K562 (cell line): ENCODE measurements at regions not wholly inside any gene's neighbourhood (a gene's known extent, or its start where the extent isn't known, plus 50 kb on each side); places are given as distances from the start of the nearest gene placed in this dataset.
A peak's percentile ranks its signal among the peaks of the same experiment; 100 is the strongest.

Source experiments
- CGGBP1 ChIP-seq: fragments of 250-450 bp; sonication (Bioruptor Pico); IDR thresholded peaks from 2 replicates; pipeline ENCODE4 v1.9.0; 2021; ENCODE audit warnings: mild to moderate bottlenecking
- CTCF ChIP-seq, 3 experiments: IDR thresholded peaks in 2 of 3; conservative IDR thresholded peaks in 1 of 3; 2 replicates each; pipeline ENCODE4 v1.5.1; 2011 to 2012; ENCODE audit warnings: low read length in 3 of 3, mild to moderate bottlenecking in 3 of 3, control low read depth in 2 of 3, improper control_type of control experiment in 1 of 3, inconsistent platforms in 1 of 3, low read depth in 1 of 3, mixed read lengths in 1 of 3, moderate library complexity in 1 of 3; ENCODE audit not compliant: insufficient read depth in 2 of 3
- EGR1 ChIP-seq: fragments of 450-650 bp; conservative IDR thresholded peaks from 2 replicates; pipeline ENCODE4 v1.6.1; 2017; ENCODE audit warnings: mild to moderate bottlenecking
- FOXK1 ChIP-seq: sonication (generic); formaldehyde crosslinking; IDR thresholded peaks from 2 replicates; pipeline ENCODE4 v1.8.0; 2022; ENCODE audit warnings: missing genetic modification reagents, mild to moderate bottlenecking, borderline replicate concordance
- HEY1 ChIP-seq: fragments of 250-450 bp; sonication (Bioruptor Pico); IDR thresholded peaks from 2 replicates; pipeline ENCODE4 v1.5.0; 2020; ENCODE audit warnings: mild to moderate bottlenecking, moderate library complexity, borderline replicate concordance
- HNRNPLL ChIP-seq: fragments of 200-400 bp; formaldehyde crosslinking; IDR thresholded peaks from 2 replicates; pipeline ENCODE4 v1.6.1; 2017; ENCODE audit warnings: low read length, low read depth, mild to moderate bottlenecking; ENCODE audit not compliant: poor library complexity, severe bottlenecking
- NFIC ChIP-seq: fragments of 450-650 bp; IDR thresholded peaks from 2 replicates; pipeline ENCODE4 v1.6.1; 2017; ENCODE audit warnings: mild to moderate bottlenecking, inconsistent platforms
- RAD21 ChIP-seq, 2 experiments: fragments of 250-450 bp in 1 of 2; fragments of 450-650 bp in 1 of 2; sonication (Bioruptor Pico) in 1 of 2; formaldehyde crosslinking in 1 of 2; IDR thresholded peaks in 1 of 2; conservative IDR thresholded peaks in 1 of 2; 2 replicates each; pipeline versions ENCODE4 v1.4.0 to v1.8.0; 2020 to 2022; ENCODE audit warnings: mild to moderate bottlenecking in 2 of 2, moderate library complexity in 1 of 2
- RB1 ChIP-seq: fragments of 450-650 bp; IDR thresholded peaks from 2 replicates; pipeline ENCODE4 v1.6.1; 2017; ENCODE audit warnings: low read depth, mild to moderate bottlenecking
- SMC3 ChIP-seq: conservative IDR thresholded peaks from 2 replicates; pipeline ENCODE4 v1.6.1; 2011; ENCODE audit warnings: low read depth, low read length, improper control_type of control experiment; ENCODE audit not compliant: insufficient read depth
- STAG1 ChIP-seq: sonication (generic); formaldehyde crosslinking; IDR thresholded peaks from 2 replicates; pipeline ENCODE4 v1.5.0; 2020; ENCODE audit warnings: missing genetic modification reagents, borderline replicate concordance
- TCF15 ChIP-seq: fragments of 250-450 bp; sonication (Bioruptor Pico); IDR thresholded peaks from 2 replicates; pipeline ENCODE4 v1.8.0; 2022; ENCODE audit warnings: moderate library complexity, mild to moderate bottlenecking, inconsistent platforms
- ZNF274 ChIP-seq: IDR thresholded peaks from 2 replicates; pipeline ENCODE4 v1.6.1; 2011; ENCODE audit warnings: low read depth, mild to moderate bottlenecking, low read length, moderate library complexity, borderline replicate concordance
- ZNF354B ChIP-seq: fragments of 250-450 bp; sonication (Bioruptor Pico); IDR thresholded peaks from 2 replicates; pipeline ENCODE4 v1.4.0; 2020
- ZNF584 ChIP-seq: fragments of 200-800 bp; sonication (Bioruptor generic); IDR thresholded peaks from 2 replicates; pipeline ENCODE4 v1.6.1; 2016; ENCODE audit warnings: low read depth, mild to moderate bottlenecking, missing genetic modification characterization, missing compliant biosample characterization
- TF ChIP-seq, protein P1 (sequence below): fragments of 250-450 bp; sonication (Bioruptor Pico); IDR thresholded peaks from 2 replicates; pipeline ENCODE4 v1.8.0; 2022; ENCODE audit warnings: moderate library complexity, mild to moderate bottlenecking, inconsistent platforms

DNA sequence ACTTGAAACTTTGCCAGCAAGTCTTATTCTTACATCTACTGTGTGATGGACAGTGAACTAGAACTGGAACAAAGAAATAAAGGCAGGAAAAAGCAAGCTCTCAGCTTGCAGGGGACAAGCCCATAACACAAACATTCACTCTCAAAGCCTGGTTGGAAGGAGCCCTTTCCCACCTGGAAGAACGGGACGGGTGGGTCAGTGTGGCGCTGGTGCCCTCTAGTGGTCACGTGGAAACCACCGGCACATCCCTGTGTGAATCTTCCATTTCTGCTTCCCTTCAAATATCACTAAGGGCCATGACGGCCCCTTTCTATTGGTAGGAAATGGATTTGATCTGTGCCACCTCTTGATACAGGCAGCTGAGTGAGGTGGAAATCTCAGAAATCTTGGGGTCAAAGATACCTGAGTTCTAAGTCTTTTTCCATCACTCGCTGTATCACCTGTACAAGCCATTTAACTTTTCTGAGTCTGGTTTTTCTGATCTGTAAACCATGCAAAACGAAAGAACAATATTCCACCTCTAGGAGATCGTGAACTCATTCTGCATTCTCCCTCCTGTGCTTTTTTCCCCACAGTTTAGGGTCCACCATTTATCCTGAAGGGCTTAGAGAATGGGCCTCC is 211.6 kb downstream of the MSX2 start (continued):
- TF ChIP-seq HNRNPLL (no peak), CGGBP1 (CRISPR knock-in tag) (no peak), RAD21 (CRISPR knock-in tag; conservative IDR thresholded peaks at IDR 0.05 in 1 of 2, IDR thresholded peaks at IDR 0.05 in 1 of 2) (peak; percentile 53 to 85), SMC3 (peak; percentile 61), CTCF (IDR thresholded peaks at IDR 0.05 in 2 of 3, conservative IDR thresholded peaks at IDR 0.05 in 1 of 3; ENCODE audit: insufficient read depth in 2 of 3, low read depth in 1 of 3, low read length in 3 of 3) (peak; percentile 79 to 91 (median 85)), ZNF354B (CRISPR knock-in tag) (no peak), ZNF584 (CRISPR knock-in tag) (no peak), HEY1 (no peak), NFIC (peak; percentile 44), STAG1 (CRISPR knock-in tag) (peak; percentile 44; the same call in 1 of the 2 replicates), ZNF274 (no peak), EGR1 (no peak), TCF15 (CRISPR knock-in tag) (no peak), RB1 (0 out of 2 replicates have a peak, but pooled peaks have one; percentile 29), FOXK1 (no peak)
- TF ChIP-seq, protein P1, sequence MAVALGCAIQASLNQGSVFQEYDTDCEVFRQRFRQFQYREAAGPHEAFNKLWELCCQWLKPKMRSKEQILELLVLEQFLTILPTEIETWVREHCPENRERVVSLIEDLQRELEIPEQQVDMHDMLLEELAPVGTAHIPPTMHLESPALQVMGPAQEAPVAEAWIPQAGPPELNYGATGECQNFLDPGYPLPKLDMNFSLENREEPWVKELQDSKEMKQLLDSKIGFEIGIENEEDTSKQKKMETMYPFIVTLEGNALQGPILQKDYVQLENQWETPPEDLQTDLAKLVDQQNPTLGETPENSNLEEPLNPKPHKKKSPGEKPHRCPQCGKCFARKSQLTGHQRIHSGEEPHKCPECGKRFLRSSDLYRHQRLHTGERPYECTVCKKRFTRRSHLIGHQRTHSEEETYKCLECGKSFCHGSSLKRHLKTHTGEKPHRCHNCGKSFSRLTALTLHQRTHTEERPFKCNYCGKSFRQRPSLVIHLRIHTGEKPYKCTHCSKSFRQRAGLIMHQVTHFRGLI (CRISPR knock-in tag) = no peak
